HFF-Myc (cell line): ENCODE measurements at regions not wholly inside any gene's neighbourhood (a gene's known extent, or its start where the extent isn't known, plus 50 kb on each side); places are given as distances from the start of the nearest gene placed in this dataset.
A peak's percentile ranks its signal among the peaks of the same experiment; 100 is the strongest.

Source experiments
- DNase-seq: peaks from one replicate; pipeline ENCODE4 v3.0.0-alpha.2; 2011; ENCODE audit warnings: low read depth; ENCODE audit errors: extremely low read depth
- H3K4me3 ChIP-seq: replicated peaks from 2 replicates; pipeline ENCODE4 v1.5.1; 2011; ENCODE audit warnings: low read depth, mild to moderate bottlenecking, control low read depth, low read length
- CTCF ChIP-seq: IDR thresholded peaks from 2 replicates; pipeline ENCODE4 v1.5.1; 2012; ENCODE audit warnings: mild to moderate bottlenecking, low read depth, low read length, control low read depth; ENCODE audit errors: missing control alignments

GRCh38 chr1:83692524-83693381, 306.2 kb downstream of the TTLL7 start:
- no peak for TF ChIP-seq CTCF
- no peak for DNase-seq
- peak overlapping the region; percentile 8; the same call in 1 of the 2 replicates for H3K4me3 ChIP-seq

GRCh38 chr1:83691953-83692500, 306.9 kb downstream of the TTLL7 start:
- DNase-seq: no peak
- H3K4me3 ChIP-seq: no peak overlapping the region

GRCh38 chr1:83689921-83690868, 308.7 kb downstream of the TTLL7 start:
- DNase-seq: no peak
- no peak overlapping the region for H3K4me3 ChIP-seq
- TF ChIP-seq CTCF: no peak

More at GRCh38 chr1:83691953-83692500, 306.9 kb downstream of the TTLL7 start:
- no peak for TF ChIP-seq CTCF

GRCh38 chr1:83682132-83682531, 316.8 kb downstream of the TTLL7 start:
- no peak overlapping the region for H3K4me3 ChIP-seq
- no peak for DNase-seq
- no peak for TF ChIP-seq CTCF

GRCh38 chr1:83676106-83676505, 322.8 kb downstream of the TTLL7 start:
- DNase-seq: no peak
- no peak overlapping the region for H3K4me3 ChIP-seq
- no peak for TF ChIP-seq CTCF

- no peak for DNase-seq
- no peak for TF ChIP-seq CTCF
Measured at GRCh38 chr1:83673312-83673711, 325.6 kb downstream of the TTLL7 start.

More at GRCh38 chr1:83673312-83673711, 325.6 kb downstream of the TTLL7 start:
- no peak overlapping the region for H3K4me3 ChIP-seq
